ENCODE measurements at regions not wholly inside any gene's neighbourhood (a gene's known extent, or its start where the extent isn't known, plus 50 kb on each side); places are given as distances from the start of the nearest gene placed in this dataset.

- TF ChIP-seq POLR2AphosphoS5 (IDR thresholded peaks at IDR 0.05; ENCODE audit: low read depth, low read length) (no peak), CTCF (IDR thresholded peaks at IDR 0.05) (no peak)
These were observed 806.6 kb downstream of the GLUD2 start for GRCh38 chrX:121853762-121854613.

All from Panc1 (cell line).